OCI-LY3 (cell line): ENCODE measurements at regions not wholly inside any gene's neighbourhood (a gene's known extent, or its start where the extent isn't known, plus 50 kb on each side); places are given as distances from the start of the nearest gene placed in this dataset.

Experiments used
- CTCF ChIP-seq: fragments of 200-600, 300-600 bp; sonication (generic); IDR thresholded peaks from 2 replicates; pipeline ENCODE4 v1.5.1; 2014; ENCODE audit warnings: antibody characterized with exemption, low read length, low read depth
- EZH2phosphoT487 ChIP-seq: fragments of 200-600 bp; shearing (Covaris generic); IDR thresholded peaks from 2 replicates; pipeline ENCODE4 v1.6.1; 2018; ENCODE audit warnings: antibody characterized with exemption, mixed run types, low read depth

DNA sequence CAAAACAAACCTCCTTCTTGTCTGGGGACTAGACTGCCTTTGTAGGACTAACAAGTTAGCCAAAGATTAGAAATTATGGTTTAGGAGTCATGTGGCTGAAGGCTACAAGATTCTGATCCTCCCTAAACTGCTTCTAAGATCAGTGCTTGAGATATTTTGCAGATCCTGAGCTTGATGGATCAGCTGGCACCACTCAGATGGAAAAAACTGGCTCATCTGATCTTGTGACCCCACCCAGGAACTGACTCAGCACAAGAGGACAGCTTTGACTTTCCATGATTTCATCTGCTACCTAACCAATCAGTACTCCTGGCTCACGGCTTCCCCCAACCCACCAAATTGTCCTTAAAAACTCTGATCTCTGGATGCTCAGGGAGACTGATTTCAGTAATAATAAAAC is 271.5 kb upstream of the TAC1 start:
- no peak for TF ChIP-seq CTCF
- no peak for TF ChIP-seq EZH2phosphoT487
